Karpas-422 (cell line): ENCODE measurements at regions not wholly inside any gene's neighbourhood (a gene's known extent, or its start where the extent isn't known, plus 50 kb on each side); places are given as distances from the start of the nearest gene placed in this dataset.

ENCODE experiments used
- DNase-seq: peaks from one replicate; pipeline ENCODE4 v3.0.0-alpha.2; 2015
- H2AFZ ChIP-seq: fragments of 200-600 bp; sonication (generic); 2 replicates; pipeline ENCODE4 v1.6.1; 2014; ENCODE audit warnings: antibody characterized with exemption, low read length, mixed read lengths
- H3K27ac ChIP-seq: fragments of 200-600 bp; sonication (generic); 2 replicates; pipeline ENCODE4 v1.5.1; 2014; ENCODE audit warnings: mild to moderate bottlenecking, low read length, moderate library complexity
- H3K27me3 ChIP-seq: fragments of 200-600 bp; sonication (generic); 2 replicates; pipeline ENCODE4 v1.6.1; 2014; ENCODE audit warnings: low read length, mixed read lengths
- H3K36me3 ChIP-seq: fragments of 200-600 bp; sonication (generic); 2 replicates; pipeline ENCODE4 v1.6.1; 2014; ENCODE audit warnings: low read length, mixed read lengths; ENCODE audit not compliant: insufficient read depth
- H3K4me1 ChIP-seq: fragments of 200-600 bp; sonication (generic); 2 replicates; pipeline ENCODE4 v1.6.1; 2014; ENCODE audit warnings: mild to moderate bottlenecking, low read length, mixed read lengths
- H3K4me2 ChIP-seq: fragments of 200-600 bp; sonication (generic); 2 replicates; pipeline ENCODE4 v1.6.1; 2014; ENCODE audit warnings: low read length, low read depth, mild to moderate bottlenecking; ENCODE audit not compliant: poor library complexity, severe bottlenecking
- H3K4me3 ChIP-seq: fragments of 200-600 bp; sonication (generic); 2 replicates; pipeline ENCODE4 v1.5.1; 2014; ENCODE audit warnings: mild to moderate bottlenecking, antibody characterized with exemption, low read length, mixed read lengths
- H3K79me2 ChIP-seq: fragments of 200-600 bp; sonication (generic); 2 replicates; pipeline ENCODE4 v1.6.1; 2014; ENCODE audit warnings: mild to moderate bottlenecking, low read length, mixed read lengths
- H3K9ac ChIP-seq: fragments of 200-600 bp; sonication (generic); 2 replicates; pipeline ENCODE4 v1.6.0; 2014; ENCODE audit warnings: low read length
- H3K9me2 ChIP-seq: fragments of 200-600 bp; sonication (generic), shearing (Covaris generic); replicated peaks from 2 replicates; pipeline ENCODE4 v1.6.0; 2014; ENCODE audit warnings: mild to moderate bottlenecking, low read length, moderate library complexity; ENCODE audit not compliant: insufficient read depth
- H3K9me3 ChIP-seq: fragments of 300-700, 200-600 bp; sonication (generic); 2 replicates; pipeline ENCODE4 v1.6.1; 2014; ENCODE audit warnings: low read length, mixed read lengths
- H4K20me1 ChIP-seq: fragments of 200-600 bp; sonication (generic); 2 replicates; pipeline ENCODE4 v1.6.1; 2014; ENCODE audit warnings: mild to moderate bottlenecking, antibody characterized with exemption, low read length, low read depth; ENCODE audit not compliant: insufficient read depth

DNA sequence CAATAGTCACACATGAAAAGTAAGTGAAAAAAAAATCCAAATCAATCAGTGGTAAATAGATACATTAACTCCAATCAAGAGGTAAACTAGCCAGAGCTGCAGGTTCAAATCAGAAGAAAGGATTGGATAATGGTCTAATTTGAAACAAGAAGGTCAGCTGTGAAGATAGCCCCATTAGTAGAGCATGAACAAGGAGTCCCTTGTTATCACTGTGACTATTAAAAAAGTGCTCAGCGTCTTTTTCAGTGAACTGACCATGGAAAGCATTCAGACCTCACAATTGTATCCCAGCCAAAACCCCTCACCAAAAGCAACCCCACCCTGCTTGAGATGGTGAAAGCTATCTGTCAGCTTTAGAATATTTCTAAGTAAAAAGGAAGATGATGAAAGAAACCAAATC, 125.0 kb upstream of the EGLN3 start:
- Histone ChIP-seq H3K4me1 (no peaks in the 10 kb centered on the region), H3K4me2 (no peak overlapping the region), H3K36me3 (no peaks in the 10 kb centered on the region), H3K27ac (no peak overlapping the region), H2AFZ (no peak overlapping the region), H3K9ac (no peak overlapping the region), H3K9me2 (no peaks in the 10 kb centered on the region), H3K27me3 (peaks cover 6% of the 10 kb centered on the region; the same call in 1 of the 2 replicates), H4K20me1 (no peaks in the 10 kb centered on the region), H3K4me3 (no peak overlapping the region), H3K79me2 (no peaks in the 10 kb centered on the region), H3K9me3 (peaks cover 13% of the 10 kb centered on the region)
- DNase-seq: no peak

GRCh38 chr14:34075042-34075744, 124.3 kb upstream of the EGLN3 start:
- Histone ChIP-seq H3K27ac (no peak overlapping the region), H3K36me3 (no peaks in the 10 kb centered on the region), H3K9ac (no peak overlapping the region), H4K20me1 (no peaks in the 10 kb centered on the region), H3K4me3 (no peak overlapping the region), H3K79me2 (no peaks in the 10 kb centered on the region), H3K9me3 (peaks cover 13% of the 10 kb centered on the region), H3K9me2 (no peaks in the 10 kb centered on the region), H3K27me3 (peaks cover 6% of the 10 kb centered on the region; the same call in 1 of the 2 replicates), H3K4me1 (no peaks in the 10 kb centered on the region), H2AFZ (no peak overlapping the region), H3K4me2 (no peak overlapping the region)
- no peak for DNase-seq

DNA sequence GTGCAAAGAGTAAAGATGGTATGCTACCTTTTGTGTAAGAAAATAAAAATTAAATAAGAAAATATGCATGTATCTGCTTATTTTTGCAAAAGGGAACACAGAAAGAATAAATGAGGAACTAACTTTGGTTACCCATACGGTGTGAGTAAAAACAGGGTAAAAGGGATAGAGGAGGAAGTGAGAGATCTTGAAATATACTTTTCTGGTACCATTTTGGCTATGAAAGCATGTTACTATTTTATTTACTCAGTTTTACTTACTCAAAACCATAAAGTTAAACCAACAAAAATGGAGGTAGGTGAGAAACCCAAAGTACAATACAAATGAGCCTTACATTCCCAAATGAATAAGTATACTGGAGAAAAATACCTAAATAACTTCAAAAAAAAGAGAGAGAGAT, 122.0 kb upstream of the EGLN3 start:
- no peak for DNase-seq

GRCh38 chr14:34072401-34072800, 121.5 kb upstream of the EGLN3 start:
- H3K9ac ChIP-seq: no peak overlapping the region
- H3K36me3 ChIP-seq: no peaks in the 10 kb centered on the region
- H2AFZ ChIP-seq: no peak overlapping the region
- no peak overlapping the region for H3K4me2 ChIP-seq
- no peaks in the 10 kb centered on the region for H3K4me1 ChIP-seq
- H3K9me2 ChIP-seq: no peaks in the 10 kb centered on the region
- H3K4me3 ChIP-seq: no peak overlapping the region
- H3K9me3 ChIP-seq: peaks cover 13% of the 10 kb centered on the region
- no peaks in the 10 kb centered on the region for H3K79me2 ChIP-seq
- no peak for DNase-seq
- no peaks in the 10 kb centered on the region for H4K20me1 ChIP-seq
- peaks cover 6% of the 10 kb centered on the region; the same call in 1 of the 2 replicates for H3K27me3 ChIP-seq
- H3K27ac ChIP-seq: no peak overlapping the region

More for the DNA sequence above, 122.0 kb upstream of the EGLN3 start:
- Histone ChIP-seq H3K4me2 (no peak overlapping the region), H4K20me1 (no peaks in the 10 kb centered on the region), H3K79me2 (no peaks in the 10 kb centered on the region), H3K9me2 (no peaks in the 10 kb centered on the region), H3K9me3 (peaks cover 13% of the 10 kb centered on the region), H3K4me1 (no peaks in the 10 kb centered on the region), H2AFZ (no peak overlapping the region), H3K9ac (no peak overlapping the region), H3K27ac (no peak overlapping the region), H3K36me3 (no peaks in the 10 kb centered on the region), H3K4me3 (no peak overlapping the region), H3K27me3 (peaks cover 6% of the 10 kb centered on the region; the same call in 1 of the 2 replicates)

GRCh38 chr14:34070917-34071407, 120.1 kb upstream of the EGLN3 start:
- no peak overlapping the region for H2AFZ ChIP-seq
- no peak overlapping the region for H3K4me2 ChIP-seq
- H3K9me3 ChIP-seq: peaks cover 13% of the 10 kb centered on the region
- H3K79me2 ChIP-seq: no peaks in the 10 kb centered on the region
- peaks cover 6% of the 10 kb centered on the region; the same call in 1 of the 2 replicates for H3K27me3 ChIP-seq
- no peaks in the 10 kb centered on the region for H3K36me3 ChIP-seq
- H3K27ac ChIP-seq: no peak overlapping the region
- H3K9ac ChIP-seq: no peak overlapping the region
- no peak overlapping the region for H3K4me3 ChIP-seq
- no peak for DNase-seq
- H3K9me2 ChIP-seq: no peaks in the 10 kb centered on the region
- H3K4me1 ChIP-seq: no peaks in the 10 kb centered on the region
- H4K20me1 ChIP-seq: no peaks in the 10 kb centered on the region

- no peak for DNase-seq
- no peaks in the 10 kb centered on the region for H3K79me2 ChIP-seq
- H3K9me3 ChIP-seq: peaks cover 13% of the 10 kb centered on the region
- H3K9ac ChIP-seq: no peak overlapping the region
- H3K4me1 ChIP-seq: no peaks in the 10 kb centered on the region
- H3K36me3 ChIP-seq: no peaks in the 10 kb centered on the region
- H3K27me3 ChIP-seq: peaks cover 6% of the 10 kb centered on the region; the same call in 1 of the 2 replicates
- H3K27ac ChIP-seq: no peak overlapping the region
- H4K20me1 ChIP-seq: no peaks in the 10 kb centered on the region
- no peak overlapping the region for H3K4me2 ChIP-seq
- H3K9me2 ChIP-seq: no peaks in the 10 kb centered on the region
- no peak overlapping the region for H2AFZ ChIP-seq
- no peak overlapping the region for H3K4me3 ChIP-seq
Measured at GRCh38 chr14:34069854-34070582, 119.1 kb upstream of the EGLN3 start.

GRCh38 chr14:34067587-34067986, 116.7 kb upstream of the EGLN3 start:
- H3K27ac ChIP-seq: no peak overlapping the region
- no peak overlapping the region for H3K4me3 ChIP-seq
- peaks cover 5% of the 10 kb centered on the region; the same call in 1 of the 2 replicates for H3K27me3 ChIP-seq
- H3K9me2 ChIP-seq: no peaks in the 10 kb centered on the region
- no peak overlapping the region for H3K9ac ChIP-seq
- H3K36me3 ChIP-seq: no peaks in the 10 kb centered on the region
- H3K4me2 ChIP-seq: no peak overlapping the region
- H3K79me2 ChIP-seq: no peaks in the 10 kb centered on the region
- peaks cover 9% of the 10 kb centered on the region for H3K9me3 ChIP-seq
- H2AFZ ChIP-seq: no peak overlapping the region
- H3K4me1 ChIP-seq: no peaks in the 10 kb centered on the region
- DNase-seq: no peak
- no peaks in the 10 kb centered on the region for H4K20me1 ChIP-seq

- Histone ChIP-seq H3K4me1 (no peaks in the 10 kb centered on the region), H3K27ac (no peak overlapping the region), H3K9me3 (no peaks in the 10 kb centered on the region), H3K9me2 (no peaks in the 10 kb centered on the region), H2AFZ (no peak overlapping the region), H3K36me3 (no peaks in the 10 kb centered on the region), H3K27me3 (no peaks in the 10 kb centered on the region), H3K9ac (no peak overlapping the region), H3K4me2 (no peak overlapping the region), H3K4me3 (no peak overlapping the region), H4K20me1 (no peaks in the 10 kb centered on the region), H3K79me2 (no peaks in the 10 kb centered on the region)
- DNase-seq: no peak
Measured at GRCh38 chr14:34065690-34066391, 115.0 kb upstream of the EGLN3 start.
